HK-2 (cell line): ENCODE measurements at regions not wholly inside any gene's neighbourhood (a gene's known extent, or its start where the extent isn't known, plus 50 kb on each side); places are given as distances from the start of the nearest gene placed in this dataset.
"Not testable (repeated sequence)": the region's sequence is repeated elsewhere in the genome, so short reads cannot be mapped to it uniquely, and the experiment has no call there.

Experiments used
- DNase-seq: peaks from one replicate; pipeline ENCODE4 v3.0.0-alpha.2; 2018; ENCODE audit not compliant: unreplicated experiment

DNA sequence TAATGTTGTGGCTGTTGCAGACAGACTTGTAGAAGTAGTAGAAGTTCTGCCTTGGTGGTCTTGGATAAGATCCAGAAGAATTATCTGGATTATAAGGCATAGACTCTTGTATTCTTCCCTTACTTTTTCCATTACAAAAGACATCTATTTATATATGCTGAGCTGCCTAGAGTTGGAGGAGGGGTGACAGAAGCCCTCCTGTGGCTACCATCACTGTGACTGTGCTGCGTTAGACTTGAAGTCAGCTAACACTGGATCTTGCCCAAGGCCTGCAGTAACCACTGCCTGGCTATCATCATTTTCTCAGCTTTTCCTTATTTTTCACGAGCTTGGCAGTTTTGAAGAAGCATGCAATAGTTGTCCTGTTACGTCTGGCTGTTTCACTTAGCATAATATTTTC lies 684.8 kb upstream of the BCHE start:
- DNase-seq, result no peak

DNA sequence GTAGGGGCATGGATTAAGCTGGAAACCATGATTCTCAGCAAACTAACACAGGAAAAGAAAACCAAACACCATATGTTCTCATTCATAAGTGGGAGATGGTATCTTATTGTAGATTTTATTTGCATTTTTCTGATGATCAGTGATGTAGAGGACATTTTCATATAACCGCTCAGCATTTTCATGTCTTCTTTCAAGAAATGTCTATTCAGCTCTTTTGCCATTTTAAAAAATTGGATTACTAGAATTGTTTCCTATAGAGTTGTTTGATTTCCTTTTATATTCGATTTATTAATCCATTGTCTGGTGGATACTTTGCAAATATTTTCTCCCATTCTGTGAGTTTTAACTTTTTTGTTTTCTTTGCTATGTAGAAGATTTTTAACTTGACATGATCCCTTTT lies 682.2 kb upstream of the BCHE start:
- no peak for DNase-seq

DNA sequence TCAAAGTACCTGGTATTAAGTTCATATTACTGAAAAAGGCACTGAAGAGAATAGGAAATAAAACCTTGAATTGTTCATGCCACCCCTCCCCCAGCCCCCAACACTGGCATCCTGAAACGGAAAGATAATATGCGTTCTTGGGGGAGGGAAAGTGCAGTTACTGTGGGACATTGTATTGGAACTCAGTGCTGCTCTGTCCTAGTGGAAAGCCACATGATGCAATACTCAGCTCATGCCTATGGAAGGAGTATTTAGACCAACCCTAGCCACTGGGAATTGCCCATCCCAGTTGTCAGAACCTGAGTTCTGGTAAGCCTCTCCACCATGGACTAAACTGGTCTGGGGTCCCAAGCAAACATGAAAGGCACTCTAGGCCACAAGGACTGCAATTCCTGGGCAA lies 680.8 kb upstream of the BCHE start:
- DNase-seq, result no peak

DNA sequence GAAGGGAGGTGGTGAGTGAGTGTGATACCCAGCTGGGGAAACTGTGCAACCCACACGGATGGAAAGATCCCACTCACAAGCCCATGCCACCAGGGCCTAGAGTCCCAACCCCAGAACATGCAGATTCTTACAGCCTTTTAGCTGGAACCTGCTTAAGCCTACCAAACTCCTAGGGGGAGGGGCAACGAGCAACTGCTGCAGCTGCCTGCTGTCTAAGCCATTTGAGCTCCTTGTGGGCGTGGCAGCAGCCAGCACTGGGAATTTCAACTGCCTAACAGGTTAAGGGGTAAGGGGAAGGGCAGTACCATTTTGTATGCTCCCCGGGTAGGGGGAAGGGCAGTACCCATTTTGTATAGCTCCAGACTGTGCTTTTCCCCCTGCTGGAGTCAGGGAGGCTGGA lies 673.2 kb upstream of the BCHE start:
- DNase-seq, result no peak

DNA sequence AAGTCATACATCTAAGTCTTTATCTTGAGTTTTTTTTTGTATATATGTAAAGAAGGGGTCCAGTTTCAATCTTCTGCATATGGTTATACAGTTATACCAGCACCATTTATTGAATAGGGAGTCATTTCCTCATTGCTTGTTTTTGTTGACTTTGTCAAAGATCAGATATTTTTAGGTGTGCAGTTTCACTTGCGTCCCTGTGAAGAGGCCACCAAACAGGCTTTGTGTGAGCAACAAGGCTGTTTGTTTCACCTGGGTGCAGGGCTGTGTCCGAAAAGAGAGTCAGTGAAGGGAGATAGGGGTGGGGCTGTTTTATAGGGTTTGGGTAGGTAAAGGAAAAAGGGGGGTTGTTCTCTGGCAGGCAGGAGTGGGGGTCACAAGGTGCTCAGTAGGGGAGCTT lies 663.2 kb upstream of the BCHE start:
- not testable (repeated sequence) for DNase-seq

DNA sequence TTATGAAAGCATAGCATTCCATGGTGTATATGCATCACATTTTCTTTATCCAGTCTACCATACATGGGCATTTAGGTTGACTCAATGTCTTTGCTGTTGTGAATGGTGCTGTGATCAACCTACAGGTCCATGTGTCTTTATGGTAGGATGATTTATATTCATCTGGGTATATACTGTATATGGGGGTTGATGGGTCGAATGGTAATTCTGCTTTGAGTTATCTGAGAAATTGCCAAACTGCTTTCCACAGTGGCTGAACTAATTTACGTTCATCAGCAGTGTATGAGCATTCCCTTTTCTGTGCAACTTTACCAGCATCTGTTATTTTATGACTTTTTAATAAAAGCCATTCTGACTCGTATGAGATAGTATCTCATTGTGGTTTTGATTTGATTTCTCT lies 662.4 kb upstream of the BCHE start:
- no peak for DNase-seq

DNA sequence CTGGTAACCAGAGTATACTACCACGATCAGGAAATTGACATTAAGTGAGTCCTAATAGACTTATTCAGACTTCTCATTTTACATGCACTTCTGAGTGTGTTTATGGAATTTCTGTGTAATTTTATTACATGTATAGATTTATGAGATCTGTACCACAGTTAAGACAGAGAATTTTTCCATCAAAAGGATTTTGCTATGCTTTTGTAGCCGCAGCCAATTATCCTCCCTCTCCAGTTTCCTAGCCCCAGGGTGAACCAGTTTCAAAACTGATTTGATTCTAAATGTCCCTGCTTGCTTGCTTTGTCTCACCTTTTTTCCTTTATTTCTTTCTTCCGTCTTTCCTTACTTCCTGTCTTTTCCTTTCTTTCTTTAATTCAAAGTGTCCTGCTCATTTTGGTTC lies 661.2 kb upstream of the BCHE start:
- no peak for DNase-seq

DNA sequence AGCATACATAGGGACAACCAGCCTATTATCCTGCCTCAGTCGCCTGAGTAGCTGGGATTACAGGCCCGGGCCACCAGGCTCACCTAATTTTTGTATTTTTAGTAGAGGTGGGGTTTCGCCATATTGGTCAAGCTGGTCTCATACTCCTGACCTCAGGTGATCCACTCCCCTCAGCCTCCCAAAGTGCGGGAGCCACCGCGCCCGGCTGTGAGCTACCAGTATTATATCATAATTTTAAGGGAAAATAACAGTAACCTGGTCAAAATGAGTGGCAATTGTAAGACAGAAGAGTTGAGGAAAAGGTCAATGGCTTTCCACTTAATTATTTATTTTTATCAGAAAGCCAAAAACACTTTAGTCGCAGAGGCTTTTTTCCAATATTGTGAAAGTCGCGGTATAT lies 652.6 kb upstream of the BCHE start:
- no peak for DNase-seq

DNA sequence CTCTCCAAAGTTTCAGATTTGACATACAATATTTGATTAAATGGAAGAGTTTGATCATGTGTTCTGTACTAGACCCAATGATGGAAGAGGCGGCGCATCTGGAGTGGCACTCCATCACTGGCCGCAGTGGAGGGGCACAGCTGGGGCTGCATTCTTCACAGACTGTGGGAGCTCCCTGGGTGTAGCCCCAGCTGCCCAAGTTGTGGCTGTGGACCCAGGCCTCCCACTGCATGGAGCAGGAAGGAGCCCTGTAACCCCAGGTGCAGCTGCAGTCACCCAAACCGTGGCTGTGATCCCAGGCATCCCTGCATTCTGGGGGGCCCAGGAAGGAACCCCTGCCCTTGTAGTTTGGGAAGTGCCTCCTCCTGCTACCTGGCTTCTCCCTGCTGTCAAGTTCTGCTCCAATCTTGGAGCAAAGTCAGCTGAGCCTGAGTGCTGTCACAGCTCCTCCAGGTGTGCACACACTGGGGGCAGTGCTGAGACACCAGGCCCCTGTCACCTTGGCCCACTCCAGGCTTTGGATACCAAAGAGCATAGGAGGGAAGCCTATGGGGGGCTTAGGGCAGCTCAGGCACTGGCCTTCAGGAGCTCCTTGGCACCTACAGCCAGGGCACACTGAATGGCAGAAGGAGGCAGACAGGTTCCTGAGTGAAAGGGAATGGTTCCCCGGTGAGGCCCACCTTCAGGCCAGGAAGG lies 651.9 kb upstream of the BCHE start:
- DNase-seq, result no peak

DNA sequence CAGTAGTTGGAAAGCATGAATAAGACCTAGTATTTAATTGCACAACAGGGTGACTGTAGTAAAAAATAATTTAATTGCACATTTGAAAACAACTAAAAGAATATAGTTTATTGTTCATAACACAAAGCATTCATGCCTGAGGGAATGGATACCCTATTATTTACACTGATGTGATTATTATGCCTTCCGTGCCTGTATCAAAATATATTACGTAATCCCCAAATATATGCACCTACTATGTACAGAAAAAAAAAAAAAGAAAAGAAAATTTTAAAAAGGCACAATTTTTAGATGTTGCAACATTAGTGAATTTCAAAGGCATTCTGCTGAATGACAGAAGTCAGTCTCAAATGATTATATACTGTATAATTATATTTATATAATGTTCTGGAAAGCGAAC lies 647.2 kb upstream of the BCHE start:
- DNase-seq, result no peak

DNA sequence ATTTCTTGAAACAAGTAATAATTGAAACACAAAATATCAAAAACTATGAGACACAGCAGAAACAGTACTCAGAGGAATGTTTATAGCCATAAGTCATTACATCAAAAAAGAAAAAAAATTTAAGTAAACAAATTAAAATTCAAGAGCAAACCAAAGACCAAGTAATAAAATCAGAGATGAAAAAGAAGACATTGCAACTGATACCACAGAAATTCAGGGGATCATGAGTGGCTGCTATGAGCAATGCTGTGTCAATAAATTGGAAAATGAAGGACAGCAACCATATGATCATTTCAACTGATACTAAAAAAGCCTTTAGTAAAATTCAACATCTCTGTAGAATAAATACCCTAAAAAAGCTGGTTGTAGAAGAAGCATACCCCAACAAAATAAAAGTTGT lies 644.1 kb upstream of the BCHE start:
- no peak for DNase-seq

DNA sequence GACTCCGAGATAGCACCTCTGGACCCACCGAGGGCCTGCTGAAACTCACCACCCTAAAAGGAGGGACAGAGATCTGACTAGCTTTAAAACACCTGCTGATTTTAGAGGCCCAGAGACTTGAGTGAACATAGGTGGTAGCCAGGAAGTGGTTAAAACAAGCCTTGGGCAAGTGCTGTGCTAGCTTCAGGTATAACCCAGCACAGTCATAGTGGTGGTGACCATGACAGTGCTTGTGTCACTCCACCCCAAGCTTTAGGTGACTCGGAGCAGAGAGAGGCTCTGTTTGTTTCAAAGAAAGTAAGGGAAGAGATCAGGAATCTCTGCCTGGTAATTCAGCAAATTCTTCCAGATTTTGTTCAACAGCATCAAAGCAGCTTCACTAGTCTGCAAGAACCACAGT lies 641.1 kb upstream of the BCHE start:
- no peak for DNase-seq

DNA sequence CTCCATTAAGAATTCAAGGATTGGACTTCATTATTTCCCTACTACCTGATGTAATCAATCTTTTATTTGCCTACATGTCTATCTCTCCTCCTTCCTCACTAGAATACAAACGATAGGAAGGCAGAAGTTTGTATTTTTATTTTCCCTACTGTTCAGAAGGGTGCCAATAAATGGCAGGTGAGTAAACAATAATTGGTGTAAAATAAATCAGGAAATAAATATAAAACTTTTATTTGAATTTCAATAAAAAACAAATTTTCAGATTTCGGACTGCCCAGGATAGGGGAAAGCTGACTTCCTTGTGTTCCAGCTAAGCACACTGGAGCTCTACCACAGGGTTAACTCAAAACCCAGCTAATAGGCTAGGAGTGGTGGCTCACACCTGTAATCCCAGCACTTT lies 636.3 kb upstream of the BCHE start:
- no peak for DNase-seq

DNA sequence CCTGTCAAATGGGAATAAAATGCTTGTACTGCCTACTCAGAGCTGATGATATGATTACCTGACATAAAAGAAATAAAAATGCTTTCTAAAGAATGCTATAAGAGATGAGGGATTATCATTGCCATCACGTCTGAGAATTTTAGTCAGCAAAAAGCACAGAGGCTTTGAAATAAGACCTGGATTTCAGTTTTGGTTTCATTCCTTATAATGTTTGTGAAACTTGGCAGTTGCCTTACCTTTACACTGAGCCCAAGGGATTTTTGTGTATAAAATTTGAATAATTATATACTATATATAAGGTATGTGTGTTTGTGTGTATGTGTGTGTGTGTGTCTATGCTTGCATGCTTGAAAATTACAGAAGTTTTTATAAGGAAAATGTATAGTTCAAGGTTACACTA lies 634.8 kb upstream of the BCHE start:
- no peak for DNase-seq

DNA sequence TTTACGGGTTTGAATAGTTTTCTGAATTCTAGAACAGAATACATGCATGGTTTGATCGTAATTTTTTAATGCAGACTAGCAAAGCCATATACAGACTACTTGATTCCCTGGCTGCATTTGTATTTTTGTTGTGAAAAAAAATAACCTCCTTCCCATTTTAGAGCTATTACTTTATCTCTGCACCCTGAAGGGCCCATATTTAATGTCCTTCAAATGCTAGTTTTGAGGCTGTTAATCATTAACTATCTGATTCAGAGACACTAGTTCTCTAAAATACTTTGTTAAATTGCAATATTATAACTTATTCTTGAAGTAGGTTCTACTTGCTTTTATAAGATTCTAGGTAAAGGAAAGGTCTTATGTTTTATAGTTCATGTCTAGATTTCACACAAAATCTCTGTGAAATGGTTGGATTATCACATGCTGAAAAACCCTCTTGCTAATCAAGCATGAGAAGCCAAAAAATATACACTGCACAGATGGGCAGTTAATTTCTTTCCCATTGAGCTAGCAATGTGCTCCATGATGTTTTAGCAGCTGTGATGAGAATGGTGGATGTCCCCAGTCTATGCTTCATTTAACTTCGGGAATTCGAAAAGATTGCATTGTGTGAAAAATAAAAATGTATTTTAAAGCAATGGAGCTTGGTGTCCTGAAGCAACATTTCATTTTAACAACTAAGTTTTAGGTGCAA lies 634.0 kb upstream of the BCHE start:
- DNase-seq, result no peak

DNA sequence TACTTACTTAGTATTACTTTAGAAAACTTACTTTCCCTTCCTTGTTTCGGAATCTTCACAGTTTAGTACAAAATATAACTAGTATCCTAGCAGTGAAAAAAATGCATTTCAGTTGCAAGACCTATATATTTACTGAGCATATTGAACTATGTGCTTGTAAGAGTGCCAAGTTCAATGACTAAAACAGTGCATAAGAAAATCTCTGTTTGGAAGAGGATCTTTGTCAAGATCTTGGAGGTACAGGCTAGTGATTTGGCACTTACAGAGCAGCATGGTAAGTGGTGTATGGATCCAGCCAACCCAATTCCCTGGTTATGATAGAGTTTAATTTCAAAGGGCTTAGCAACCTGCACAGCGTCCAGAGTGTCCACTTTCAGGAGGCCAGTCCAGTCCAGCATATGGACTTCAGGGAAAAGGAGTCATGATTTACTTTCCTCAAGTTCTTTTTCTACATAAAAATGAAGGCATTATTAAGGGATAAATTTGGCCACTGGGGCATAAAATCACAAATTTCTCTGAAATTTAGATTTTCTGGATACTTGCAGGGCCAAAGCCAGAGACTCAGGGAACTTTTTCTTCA lies 625.8 kb upstream of the BCHE start:
- DNase-seq, result no peak

DNA sequence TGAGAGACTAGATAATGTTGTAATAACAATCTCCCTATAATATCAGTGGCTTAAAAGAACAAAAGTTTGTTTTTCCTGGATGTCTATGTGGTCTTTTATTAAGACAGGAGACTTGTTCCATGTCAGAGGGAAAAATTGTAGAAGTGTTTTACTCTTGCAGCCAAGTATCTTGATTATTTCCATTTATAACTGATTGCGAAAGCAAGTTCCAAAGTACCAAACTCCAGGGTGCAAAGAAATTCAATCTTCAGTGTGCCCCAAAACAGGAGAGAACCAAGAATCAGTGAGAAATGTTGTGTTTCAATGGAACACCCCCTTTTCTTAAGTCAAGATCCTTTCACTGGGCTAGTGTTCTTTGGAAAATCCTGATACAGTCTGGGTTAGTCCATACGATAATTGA lies 624.4 kb upstream of the BCHE start:
- no peak for DNase-seq

DNA sequence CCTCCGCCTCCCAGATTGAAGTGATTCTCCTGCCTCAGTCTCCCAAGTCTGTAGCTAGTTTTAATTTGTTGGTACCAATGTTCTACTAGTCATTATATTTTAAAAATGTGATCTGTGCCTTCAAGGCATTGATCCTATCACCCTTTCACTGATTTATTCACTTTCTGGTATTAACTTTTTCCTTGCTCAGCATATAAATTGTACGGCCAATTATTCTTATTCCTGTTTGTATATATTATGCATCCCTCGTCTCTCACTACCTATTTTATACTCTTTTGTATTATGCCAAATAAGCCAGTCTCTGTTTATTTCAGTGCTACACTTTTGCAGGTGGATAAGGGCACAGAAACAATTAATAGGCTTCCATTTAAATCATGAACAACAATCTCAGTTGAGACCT lies 620.2 kb upstream of the BCHE start:
- DNase-seq, result no peak

DNA sequence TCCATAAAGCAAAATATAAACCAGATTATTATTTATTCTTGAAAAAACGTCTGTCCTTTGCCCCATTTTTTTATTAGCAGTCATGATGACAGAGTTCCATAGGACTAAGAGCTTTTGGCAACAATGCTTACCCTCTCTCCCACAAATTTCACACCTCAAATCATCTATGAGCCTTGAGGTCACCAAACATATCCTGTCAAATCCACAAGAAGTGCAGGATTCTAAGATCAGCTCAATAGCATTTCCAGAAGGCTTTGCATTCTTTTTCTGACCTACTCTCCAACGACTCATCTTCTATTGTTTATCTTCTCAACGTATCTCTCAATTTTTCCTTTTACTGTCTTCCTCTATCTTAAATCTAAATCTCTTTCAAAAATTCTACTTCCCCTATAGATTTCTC lies 619.1 kb upstream of the BCHE start:
- DNase-seq, result no peak

DNA sequence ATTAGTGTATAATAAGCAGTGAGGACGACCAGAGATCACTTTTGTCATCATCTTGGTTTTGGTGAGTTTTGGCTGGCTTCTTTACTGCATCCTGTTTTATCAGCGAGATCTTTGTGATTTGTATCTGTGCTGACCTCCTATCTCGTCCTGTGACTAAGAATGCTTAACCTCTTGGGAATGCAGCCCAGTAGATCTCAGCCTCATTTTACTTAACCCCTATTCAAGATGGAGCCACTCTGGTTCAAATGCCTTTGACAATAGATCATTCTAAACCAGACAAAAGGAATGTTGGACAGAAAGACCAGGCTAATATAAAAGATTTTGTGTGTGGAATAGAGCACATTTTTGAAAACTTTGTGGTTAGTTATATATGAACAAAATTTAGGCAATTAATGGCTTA lies 618.5 kb upstream of the BCHE start:
- no peak for DNase-seq

DNA sequence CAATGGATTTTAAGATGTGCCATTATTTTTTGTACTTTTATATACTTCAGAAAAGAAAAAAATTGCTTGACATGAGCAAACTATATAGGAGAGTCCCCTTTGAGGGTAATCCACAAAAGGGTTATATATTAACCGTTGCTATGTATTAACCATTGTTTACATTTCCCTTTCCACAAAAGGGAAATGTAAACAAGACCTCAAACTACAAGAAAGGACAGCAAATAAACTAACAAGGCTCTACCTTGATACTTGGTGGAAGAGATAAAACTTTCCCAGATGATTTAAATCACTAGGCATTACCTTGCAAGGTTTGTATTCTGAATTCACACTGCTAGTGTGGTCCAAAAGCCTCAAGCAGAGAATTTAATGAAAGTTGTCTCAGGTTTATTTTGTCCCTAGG lies 616.3 kb upstream of the BCHE start:
- no peak for DNase-seq

DNA sequence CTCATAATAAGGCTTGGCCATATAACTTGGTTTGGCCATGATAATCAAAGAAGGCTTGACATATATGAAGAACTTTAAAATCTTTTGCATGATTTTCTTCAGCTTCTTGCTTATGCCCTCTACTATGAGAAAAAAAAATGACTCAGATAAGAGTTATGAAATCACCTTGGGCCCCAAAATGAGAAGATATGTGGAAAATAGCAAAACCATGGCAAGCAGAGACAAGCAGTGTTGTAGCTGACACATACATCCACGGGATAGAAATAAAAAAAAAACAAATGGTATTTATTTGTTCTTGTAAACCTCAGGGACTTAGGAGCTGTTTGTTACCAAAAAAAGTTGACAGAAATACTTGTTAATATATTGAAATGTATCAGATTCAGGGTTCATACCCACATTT lies 614.8 kb upstream of the BCHE start:
- no peak for DNase-seq

DNA sequence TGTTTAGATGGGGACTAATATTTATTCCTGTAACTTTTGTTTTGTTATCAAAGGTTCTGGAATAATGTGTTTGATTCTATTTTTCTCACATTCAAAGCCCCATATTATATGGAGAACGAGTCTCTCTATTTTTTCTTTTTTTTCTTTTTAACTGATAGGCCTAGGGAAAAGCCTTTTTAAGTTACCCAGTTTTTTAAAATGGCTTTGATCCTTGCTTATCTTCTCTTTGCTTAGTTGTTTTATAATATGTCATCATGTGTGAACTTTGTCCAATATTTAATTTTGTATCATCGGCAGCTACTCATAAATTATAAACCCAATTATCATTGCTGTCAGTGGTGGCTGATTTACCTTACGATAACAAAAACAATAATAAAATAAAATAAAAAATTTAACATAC lies 610.3 kb upstream of the BCHE start:
- DNase-seq, result no peak

DNA sequence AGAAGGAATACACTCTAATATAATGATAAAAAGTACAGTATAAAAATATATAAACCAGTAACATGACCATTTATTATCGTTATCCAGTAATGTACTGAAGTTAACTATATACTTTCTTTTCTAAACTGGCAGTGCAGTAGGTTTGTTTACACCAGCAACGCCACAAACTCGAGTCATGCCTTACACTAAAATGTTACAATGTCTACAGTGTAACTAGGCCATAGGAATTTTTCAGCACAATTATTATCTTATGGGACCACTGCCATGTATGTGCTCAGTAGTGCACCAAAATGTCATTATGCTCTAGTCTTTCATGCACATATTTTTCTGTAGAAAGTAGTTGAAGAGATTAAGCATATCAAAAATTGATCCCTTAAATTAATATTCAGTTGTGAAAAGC lies 609.8 kb upstream of the BCHE start:
- no peak for DNase-seq
